Fibroblast of skin of left biceps (primary cell): ENCODE measurements at regions not wholly inside any gene's neighbourhood (a gene's known extent, or its start where the extent isn't known, plus 50 kb on each side); places are given as distances from the start of the nearest gene placed in this dataset.

ENCODE experiments used
- DNase-seq, 2 experiments: peaks; one replicate each; pipeline ENCODE4 v3.0.0-alpha.2; 2013; ENCODE audit warnings: low read depth in 2 of 2

GRCh38 chr10:20988357-20988983 is 91.4 kb upstream of the NEBL start:
- no peak for DNase-seq

GRCh38 chr10:20986049-20986448 is 88.9 kb upstream of the NEBL start:
- no peak for DNase-seq

DNA sequence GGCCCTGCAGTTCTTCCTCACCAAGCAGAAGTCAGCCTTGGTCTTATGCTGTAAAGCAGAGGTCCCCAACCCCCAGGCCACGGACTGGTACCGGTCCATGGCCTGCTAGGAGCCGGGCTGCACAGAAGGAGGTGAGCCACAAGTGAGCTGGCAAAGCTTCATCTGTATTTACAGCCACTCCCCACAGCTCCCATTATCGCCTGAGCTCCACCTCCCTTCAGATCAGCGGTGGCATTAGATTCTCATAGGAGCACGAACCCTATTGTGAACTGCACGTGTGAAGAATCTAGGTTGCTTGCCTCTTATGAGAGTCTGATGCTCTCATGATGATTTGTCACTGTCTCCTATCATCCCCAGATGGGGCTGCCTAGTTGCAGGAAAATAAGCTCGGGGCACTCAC is 87.6 kb upstream of the NEBL start:
- DNase-seq, result no peak

GRCh38 chr10:20981419-20981953 is 84.4 kb upstream of the NEBL start:
- no peak for DNase-seq

DNA sequence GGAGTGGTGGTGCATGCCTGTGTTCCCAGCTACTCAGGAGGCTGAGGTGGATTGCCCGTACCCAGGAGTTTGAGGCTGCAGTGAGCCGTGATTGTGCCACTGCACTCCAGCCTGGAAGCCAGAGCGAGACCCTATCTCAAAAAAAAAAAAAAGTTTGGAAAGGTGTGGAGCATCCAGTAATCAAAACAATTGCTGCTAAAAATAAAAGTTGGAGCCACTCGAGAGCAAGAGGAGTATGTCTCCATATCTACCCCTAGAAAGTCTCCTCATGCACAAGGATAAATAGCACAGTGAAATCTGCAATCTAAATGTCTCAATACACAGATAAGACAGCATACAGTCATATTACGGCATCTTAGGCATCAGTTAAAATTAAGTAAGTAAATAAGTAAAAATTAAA is 81.5 kb upstream of the NEBL start:
- no peak for DNase-seq

- no peak for DNase-seq
These were observed 80.2 kb upstream of the NEBL start for GRCh38 chr10:20977300-20977699.

DNA sequence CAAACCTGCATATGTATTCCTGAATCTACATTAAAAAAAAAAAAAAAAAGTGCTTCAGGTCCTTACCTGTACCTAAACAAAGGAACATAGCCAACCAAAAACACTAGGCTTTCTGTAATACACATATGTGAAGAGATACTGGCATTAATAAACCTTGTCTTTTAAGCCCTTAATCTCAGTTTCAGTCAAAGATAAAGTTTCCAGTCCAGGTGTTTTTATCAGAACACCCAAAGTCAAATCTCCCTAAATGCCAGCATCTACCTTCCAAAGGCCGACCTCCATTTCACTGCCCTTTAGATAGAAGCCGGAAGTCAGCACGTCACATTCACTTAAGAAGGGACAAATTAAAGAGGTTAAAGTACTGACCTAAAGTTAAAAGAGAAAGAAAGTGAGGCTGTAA is 79.8 kb upstream of the NEBL start:
- DNase-seq, result no peak

GRCh38 chr10:20976390-20976789 is 79.3 kb upstream of the NEBL start:
- no peak for DNase-seq

DNA sequence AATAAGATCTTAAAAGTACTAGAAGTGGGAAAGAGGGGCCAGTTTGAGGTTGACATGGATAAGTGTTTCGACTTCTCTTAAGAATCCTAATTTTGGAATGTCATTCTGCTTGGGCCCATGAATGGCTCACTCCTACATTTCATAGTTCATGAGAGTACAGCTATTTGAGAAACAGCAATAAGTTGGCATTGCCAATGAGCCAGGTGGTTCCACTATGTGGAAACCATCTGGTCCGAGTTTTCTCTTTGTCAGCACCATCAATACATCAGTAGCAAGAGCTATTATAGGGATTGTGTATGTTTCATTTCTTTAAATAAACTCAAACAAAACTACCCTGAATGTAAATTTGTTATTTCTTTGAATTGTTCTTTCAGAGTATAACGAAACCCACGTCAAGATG is 78.1 kb upstream of the NEBL start:
- no peak for DNase-seq

- no peak for DNase-seq
These were observed 75.8 kb upstream of the NEBL start for GRCh38 chr10:20972925-20973324.

DNA sequence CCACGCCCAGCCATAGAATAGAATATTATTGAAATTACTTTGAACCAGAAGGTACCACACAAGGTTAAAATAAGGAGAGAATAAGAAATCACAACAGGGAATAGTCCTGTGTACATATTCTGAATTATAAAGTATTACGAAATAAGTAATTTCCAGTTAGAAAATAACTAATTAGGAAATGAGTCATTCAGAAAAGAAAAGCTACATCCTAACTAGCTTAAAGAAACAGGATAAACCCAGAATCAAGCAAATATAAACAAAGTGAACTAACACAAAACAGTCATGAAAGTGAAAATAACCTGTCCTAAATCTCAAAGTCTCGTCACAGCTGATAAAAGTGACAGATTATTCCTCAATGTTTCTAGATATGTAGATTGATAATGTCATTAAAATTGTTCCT is 74.8 kb upstream of the NEBL start:
- no peak for DNase-seq

DNA sequence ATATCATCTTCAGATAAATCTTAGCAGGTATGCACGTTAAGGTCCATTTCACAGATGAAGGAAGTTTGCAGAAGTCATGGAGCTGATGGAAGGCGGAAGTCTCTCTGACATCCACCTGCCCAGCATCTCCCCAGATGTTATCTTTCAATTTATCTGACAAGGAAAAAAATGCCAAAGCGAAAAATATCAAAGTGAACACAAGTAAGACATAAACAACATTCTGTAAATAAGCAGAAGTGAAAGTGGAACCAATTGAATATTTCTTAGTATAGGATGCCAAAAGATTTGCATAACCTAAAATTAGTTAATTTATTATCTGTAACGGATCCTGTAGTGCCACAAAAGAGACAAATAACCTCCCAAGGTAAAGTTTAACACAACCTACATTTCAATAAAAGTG is 73.6 kb upstream of the NEBL start:
- no peak for DNase-seq

DNA sequence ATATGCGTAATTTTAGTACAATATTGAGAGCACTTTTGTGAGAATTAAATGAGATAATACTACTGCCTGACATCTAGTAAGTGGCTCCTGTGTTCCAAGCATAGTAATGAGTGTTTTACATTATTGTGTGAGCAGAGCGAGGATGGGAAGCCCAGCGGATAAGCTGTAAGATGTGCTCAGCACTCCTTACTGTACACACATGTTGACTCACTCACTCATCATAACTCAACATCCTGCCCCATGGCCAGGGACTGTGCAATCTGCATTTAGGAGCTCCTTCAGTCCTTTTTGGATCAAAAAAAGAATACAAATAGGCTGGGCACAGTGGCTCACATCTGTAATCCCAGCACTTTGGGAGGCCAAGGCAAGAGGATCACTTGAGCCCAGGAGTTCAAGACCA is 72.9 kb upstream of the NEBL start:
- DNase-seq, result no peak

GRCh38 chr10:20966426-20966825 is 69.3 kb upstream of the NEBL start:
- no peak for DNase-seq

GRCh38 chr10:20963721-20964595 is 66.8 kb upstream of the NEBL start:
- no peak for DNase-seq

- DNase-seq, result no peak
These were observed 65.9 kb upstream of the NEBL start for GRCh38 chr10:20963056-20963455.

DNA sequence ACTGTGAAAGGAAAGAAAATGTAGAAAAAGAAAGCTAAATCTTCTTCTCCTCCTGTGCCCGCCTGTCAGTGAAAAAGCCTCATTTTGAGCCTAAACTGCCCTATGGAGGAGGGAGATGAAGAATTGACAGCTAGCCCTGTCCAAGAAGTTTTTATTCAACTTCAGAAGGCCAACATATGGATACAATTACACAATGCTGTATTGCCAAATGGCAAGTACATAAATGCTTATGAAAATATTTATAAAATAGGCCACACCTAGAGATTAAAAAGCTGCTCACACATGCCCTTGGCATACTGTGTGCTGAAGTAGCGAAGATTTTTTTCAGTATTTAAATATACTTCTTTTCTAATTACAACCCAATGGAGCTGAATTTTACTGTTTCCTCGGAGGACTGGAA is 65.1 kb upstream of the NEBL start:
- DNase-seq, result no peak

GRCh38 chr10:20959242-20959641 is 62.1 kb upstream of the NEBL start:
- DNase-seq, result no peak

GRCh38 chr10:20958764-20959163 is 61.7 kb upstream of the NEBL start:
- no peak for DNase-seq

GRCh38 chr10:20958225-20958624 is 61.1 kb upstream of the NEBL start:
- no peak for DNase-seq

- no peak for DNase-seq
These were observed 60.6 kb upstream of the NEBL start for GRCh38 chr10:20957744-20958143.

DNA sequence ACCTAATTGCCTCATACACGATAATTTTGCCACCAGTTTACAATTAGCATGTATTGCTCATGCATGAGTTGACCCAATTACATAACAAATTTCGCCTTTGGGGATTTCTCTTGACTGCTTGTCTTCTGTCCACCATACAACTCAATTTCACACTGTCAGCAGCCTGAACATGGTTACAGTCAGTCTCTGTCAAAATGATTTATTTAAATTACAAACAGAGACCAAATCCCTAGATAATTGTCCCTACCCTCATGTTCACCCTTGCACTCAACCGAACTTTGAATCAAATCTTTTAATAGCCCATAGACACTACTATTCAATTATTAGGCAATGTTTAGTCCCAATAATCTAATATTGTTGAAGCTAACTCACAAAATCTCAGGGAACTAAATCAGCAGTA is 59.7 kb upstream of the NEBL start:
- DNase-seq, result no peak

GRCh38 chr10:20955355-20955893 is 58.3 kb upstream of the NEBL start:
- no peak for DNase-seq
